H9 (cell line): ENCODE measurements at regions not wholly inside any gene's neighbourhood (a gene's known extent, or its start where the extent isn't known, plus 50 kb on each side); places are given as distances from the start of the nearest gene placed in this dataset.

ENCODE experiments used
- DNase-seq: peaks from one replicate; pipeline ENCODE4 v3.0.0-alpha.2; 2017
- H2AFZ ChIP-seq: one replicate; pipeline ENCODE4 v1.6.1; 2013; ENCODE audit warnings: mild to moderate bottlenecking, low read length, control low read depth, moderate library complexity
- H2AK5ac ChIP-seq: 2 replicates; pipeline ENCODE4 v1.6.1; 2013; ENCODE audit warnings: low read length, control low read depth, mixed read lengths; ENCODE audit not compliant: insufficient read length
- H2BK120ac ChIP-seq: one replicate; pipeline ENCODE4 v1.6.1; 2013; ENCODE audit warnings: low read depth, mild to moderate bottlenecking, low read length, control low read depth, inconsistent platforms; ENCODE audit not compliant: poor library complexity, severe bottlenecking
- H2BK12ac ChIP-seq: 2 replicates; pipeline ENCODE4 v1.6.1; 2013; ENCODE audit warnings: low read length, control low read depth, mixed read lengths, low read depth; ENCODE audit not compliant: insufficient read length
- H2BK15ac ChIP-seq: 2 replicates; pipeline ENCODE4 v1.6.1; 2013; ENCODE audit warnings: low read depth, low read length, control low read depth
- H2BK20ac ChIP-seq: one replicate; pipeline ENCODE4 v1.6.1; 2013; ENCODE audit warnings: low read depth, mild to moderate bottlenecking, low read length, control low read depth, inconsistent platforms; ENCODE audit not compliant: poor library complexity, severe bottlenecking
- H2BK5ac ChIP-seq: 2 replicates; pipeline ENCODE4 v1.6.1; 2013; ENCODE audit warnings: low read length, control low read depth, mixed read lengths; ENCODE audit not compliant: insufficient read length
- H3K14ac ChIP-seq: 2 replicates; pipeline ENCODE4 v1.6.1; 2013; ENCODE audit warnings: low read length, control low read depth; ENCODE audit not compliant: insufficient read depth
- H3K18ac ChIP-seq: 2 replicates; pipeline ENCODE4 v1.6.1; 2013; ENCODE audit warnings: low read depth, mild to moderate bottlenecking, mixed read lengths, low read length, control low read depth; ENCODE audit not compliant: insufficient read length
- H3K23ac ChIP-seq: 2 replicates; pipeline ENCODE4 v1.6.1; 2013; ENCODE audit warnings: low read length, control low read depth, mixed read lengths, low read depth; ENCODE audit not compliant: insufficient read length
- H3K23me2 ChIP-seq: 2 replicates; pipeline ENCODE4 v1.6.1; 2013; ENCODE audit warnings: low read depth, mild to moderate bottlenecking, mixed read lengths, low read length, control low read depth; ENCODE audit not compliant: insufficient read length, poor library complexity, severe bottlenecking
- H3K27ac ChIP-seq: 2 replicates; pipeline ENCODE4 v1.5.1; 2013; ENCODE audit warnings: low read length, control low read depth, mixed read lengths, low read depth; ENCODE audit not compliant: insufficient read length
- H3K27me3 ChIP-seq: 2 replicates; pipeline ENCODE4 v1.6.1; 2013; ENCODE audit warnings: low read length, control low read depth, inconsistent platforms; ENCODE audit not compliant: insufficient read depth
- H3K4ac ChIP-seq: 2 replicates; pipeline ENCODE4 v1.6.1; 2013; ENCODE audit warnings: low read depth, mild to moderate bottlenecking, control low read depth, inconsistent platforms, low read length, moderate library complexity
- H3K4me1 ChIP-seq: 2 replicates; pipeline ENCODE4 v1.6.1; 2013; ENCODE audit warnings: low read length, control low read depth, inconsistent platforms; ENCODE audit not compliant: insufficient read depth
- H3K4me2 ChIP-seq: 2 replicates; pipeline ENCODE4 v1.6.1; 2013; ENCODE audit warnings: low read length, control low read depth, mixed read lengths; ENCODE audit not compliant: insufficient read length, insufficient read depth
- H3K56ac ChIP-seq: 2 replicates; pipeline ENCODE4 v1.6.1; 2013; ENCODE audit warnings: low read depth, mild to moderate bottlenecking, mixed read lengths, low read length, control low read depth; ENCODE audit not compliant: insufficient read length
- H3K79me1 ChIP-seq: 2 replicates; pipeline ENCODE4 v1.6.1; 2013; ENCODE audit warnings: low read depth, mild to moderate bottlenecking, moderate library complexity, low read length, control low read depth, inconsistent platforms; ENCODE audit not compliant: insufficient read depth, poor library complexity, severe bottlenecking
- H3K79me2 ChIP-seq: 2 replicates; pipeline ENCODE4 v1.6.1; 2013; ENCODE audit warnings: low read length, control low read depth, inconsistent platforms; ENCODE audit not compliant: insufficient read depth
- H3K9ac ChIP-seq: 2 replicates; pipeline ENCODE4 v1.6.1; 2013; ENCODE audit warnings: low read length, control low read depth, mixed read lengths; ENCODE audit not compliant: insufficient read length; ENCODE audit errors: extremely low read depth
- H3K9me3 ChIP-seq: one replicate; pipeline ENCODE4 v1.6.1; 2013; ENCODE audit warnings: low read depth, low read length, inconsistent platforms; ENCODE audit not compliant: control insufficient read depth
- H3T11ph ChIP-seq: one replicate; pipeline ENCODE4 v1.6.1; 2013; ENCODE audit warnings: mild to moderate bottlenecking, low read length, control low read depth, inconsistent platforms
- H4K20me1 ChIP-seq: one replicate; pipeline ENCODE4 v1.6.1; 2013; ENCODE audit not compliant: control insufficient read depth, insufficient read length, insufficient read depth
- H4K5ac ChIP-seq: 2 replicates; pipeline ENCODE4 v1.6.1; 2013; ENCODE audit warnings: low read depth, mild to moderate bottlenecking, mixed read lengths, low read length, control low read depth; ENCODE audit not compliant: insufficient read length
- H4K8ac ChIP-seq: replicated peaks from 2 replicates; pipeline ENCODE4 v1.6.1; 2013; ENCODE audit warnings: low read length, control low read depth, mixed read lengths, low read depth; ENCODE audit not compliant: insufficient read length
- H4K91ac ChIP-seq: 2 replicates; pipeline ENCODE4 v1.6.1; 2013; ENCODE audit warnings: low read depth, mild to moderate bottlenecking, moderate library complexity, mixed read lengths, low read length, control low read depth; ENCODE audit not compliant: insufficient read length
- H3K27ac Mint-ChIP-seq, 3 experiments: 2 replicates in 2 of 3; 3 replicates in 1 of 3; pipeline ENCODE4 v1.8.0; 2020 to 2021; ENCODE audit warnings: mixed read lengths in 3 of 3, mild to moderate bottlenecking in 1 of 3, moderate library complexity in 1 of 3
- H3K27me3 Mint-ChIP-seq: 2 replicates; pipeline ENCODE4 v1.8.0; 2021; ENCODE audit warnings: low read depth, mild to moderate bottlenecking, moderate library complexity, mixed read lengths
- H3K36me3 Mint-ChIP-seq, 3 experiments: 2 replicates in 2 of 3; 3 replicates in 1 of 3; pipeline ENCODE4 v1.8.0; 2020 to 2021; ENCODE audit warnings: low read depth in 3 of 3, mixed read lengths in 3 of 3; ENCODE audit not compliant: insufficient read depth in 1 of 3
- H3K4me1 Mint-ChIP-seq, 2 experiments: 2 replicates each; pipeline ENCODE4 v1.8.0; 2020; ENCODE audit warnings: mixed read lengths in 2 of 2
- H3K4me3 Mint-ChIP-seq, 2 experiments: 2 replicates in 1 of 2; 3 replicates in 1 of 2; pipeline ENCODE4 v1.8.0; 2020 to 2021; ENCODE audit warnings: mild to moderate bottlenecking in 2 of 2, mixed read lengths in 2 of 2, moderate library complexity in 1 of 2
- H3K9me3 Mint-ChIP-seq, 2 experiments: 2 replicates in 1 of 2; 3 replicates in 1 of 2; pipeline ENCODE4 v1.8.0; 2020; ENCODE audit warnings: mild to moderate bottlenecking in 2 of 2, mixed read lengths in 2 of 2, moderate library complexity in 1 of 2
- WGBS: extraction: QIAGEN DNeasy Blood & Tissue Kit; methylation state at CpG from one replicate; pipeline ENCODE4 v1.1.7; 2013; ENCODE audit warnings: missing lambda C conversion rate, low lambda C conversion rate, mixed read lengths; ENCODE audit not compliant: insufficient read length; ENCODE audit errors: extremely low coverage; 5-methylcytosine and 5-hydroxymethylcytosine counted together
- TF ChIP-seq, protein P1 (sequence below): fragments of 200-600 bp; sonication (generic); conservative IDR thresholded peaks from 3 replicates; pipeline ENCODE4 v1.8.0; 2021; ENCODE audit warnings: antibody characterized with exemption, mild to moderate bottlenecking

DNA sequence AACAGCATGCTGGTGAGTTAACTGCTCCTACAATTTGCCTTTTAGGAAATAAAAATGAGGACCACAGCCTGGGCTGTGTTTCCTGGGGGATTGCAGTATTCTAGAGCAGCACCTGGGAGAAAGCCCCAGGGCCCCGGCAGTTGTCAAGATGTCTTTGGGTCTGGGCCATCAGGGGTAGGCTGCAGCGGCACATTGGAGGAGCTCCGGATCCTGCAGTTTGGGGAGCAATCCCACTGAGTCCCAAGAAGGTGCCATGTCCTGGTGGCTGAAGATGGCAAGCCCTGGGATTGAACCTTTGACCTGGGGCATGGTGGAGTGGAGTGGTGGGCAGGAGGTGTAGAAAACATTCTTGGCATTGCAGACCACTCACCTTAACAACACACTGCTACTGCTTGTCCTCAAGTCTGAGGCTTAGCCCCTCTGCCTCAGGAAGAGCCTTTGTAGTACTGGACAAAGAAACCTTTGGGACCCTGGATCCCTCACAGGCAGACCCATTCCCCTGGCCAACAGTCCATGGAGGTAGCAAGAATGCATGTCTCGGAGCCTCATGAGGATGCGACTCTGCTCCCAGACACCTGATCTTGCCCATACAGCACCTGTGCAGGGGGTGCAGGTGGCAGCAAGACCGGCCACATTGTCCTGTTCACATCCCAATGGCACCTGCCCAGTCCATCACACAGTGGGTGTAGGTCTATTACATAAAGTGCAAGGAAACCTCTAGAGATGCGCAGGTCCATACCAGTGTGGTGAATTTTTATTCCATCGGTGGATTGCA, 159.1 kb upstream of the IRX2 start:
- no peak overlapping the region for H3K18ac ChIP-seq
- H3K36me3 Mint-ChIP-seq, result no peaks in the 10 kb centered on the region; a peak in 2 of 7 replicates
- no peaks in the 10 kb centered on the region; a peak in 2 of 5 replicates for H3K9me3 Mint-ChIP-seq
- no peaks in the 10 kb centered on the region for H3K23me2 ChIP-seq
- H3K9me3 ChIP-seq, result no peaks in the 10 kb centered on the region
- H3K14ac ChIP-seq, result no peak overlapping the region
- H3T11ph ChIP-seq, result no peak overlapping the region
- no peak overlapping the region for H2BK12ac ChIP-seq
- H3K4me3 Mint-ChIP-seq, result no peak overlapping the region
- H2AFZ ChIP-seq, result no peak overlapping the region
- no peak overlapping the region for H2AK5ac ChIP-seq
- no peaks in the 10 kb centered on the region for H3K27me3 Mint-ChIP-seq
- no peak overlapping the region for H3K27ac Mint-ChIP-seq
- H2BK5ac ChIP-seq, result no peak overlapping the region
- no peak overlapping the region for H3K27ac ChIP-seq
- no peak overlapping the region for H2BK15ac ChIP-seq
- H4K8ac ChIP-seq, result no peak overlapping the region
- no peak overlapping the region for H4K91ac ChIP-seq
- H3K27me3 ChIP-seq, result no peaks in the 10 kb centered on the region
- H3K23ac ChIP-seq, result no peak overlapping the region
- H3K4ac ChIP-seq, result no peak overlapping the region
- TF ChIP-seq, protein P1, sequence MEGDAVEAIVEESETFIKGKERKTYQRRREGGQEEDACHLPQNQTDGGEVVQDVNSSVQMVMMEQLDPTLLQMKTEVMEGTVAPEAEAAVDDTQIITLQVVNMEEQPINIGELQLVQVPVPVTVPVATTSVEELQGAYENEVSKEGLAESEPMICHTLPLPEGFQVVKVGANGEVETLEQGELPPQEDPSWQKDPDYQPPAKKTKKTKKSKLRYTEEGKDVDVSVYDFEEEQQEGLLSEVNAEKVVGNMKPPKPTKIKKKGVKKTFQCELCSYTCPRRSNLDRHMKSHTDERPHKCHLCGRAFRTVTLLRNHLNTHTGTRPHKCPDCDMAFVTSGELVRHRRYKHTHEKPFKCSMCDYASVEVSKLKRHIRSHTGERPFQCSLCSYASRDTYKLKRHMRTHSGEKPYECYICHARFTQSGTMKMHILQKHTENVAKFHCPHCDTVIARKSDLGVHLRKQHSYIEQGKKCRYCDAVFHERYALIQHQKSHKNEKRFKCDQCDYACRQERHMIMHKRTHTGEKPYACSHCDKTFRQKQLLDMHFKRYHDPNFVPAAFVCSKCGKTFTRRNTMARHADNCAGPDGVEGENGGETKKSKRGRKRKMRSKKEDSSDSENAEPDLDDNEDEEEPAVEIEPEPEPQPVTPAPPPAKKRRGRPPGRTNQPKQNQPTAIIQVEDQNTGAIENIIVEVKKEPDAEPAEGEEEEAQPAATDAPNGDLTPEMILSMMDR, result no peak
- peaks cover 4% of the 10 kb centered on the region; the same call in 1 of the 2 replicates for H3K4me1 ChIP-seq
- no peak overlapping the region for H3K56ac ChIP-seq
- no CpG with 5 or more reads among the region's 8 CpGs for WGBS
- H3K9ac ChIP-seq, result no peak overlapping the region
- H4K5ac ChIP-seq, result no peak overlapping the region
- no peaks in the 10 kb centered on the region for H3K79me1 ChIP-seq
- peak; percentile 13 for DNase-seq
- H4K20me1 ChIP-seq, result no peaks in the 10 kb centered on the region
- H2BK20ac ChIP-seq, result no peak overlapping the region
- no peaks in the 10 kb centered on the region for H3K79me2 ChIP-seq
- peaks cover 32 to 33% of the 10 kb centered on the region in 2 experiments for H3K4me1 Mint-ChIP-seq
- no peak overlapping the region for H2BK120ac ChIP-seq
- H3K4me2 ChIP-seq, result no peak overlapping the region
